Osteoblast (primary cell): ENCODE measurements at regions not wholly inside any gene's neighbourhood (a gene's known extent, or its start where the extent isn't known, plus 50 kb on each side); places are given as distances from the start of the nearest gene placed in this dataset.

ENCODE experiments used
- DNase-seq: peaks from one replicate; pipeline ENCODE4 v3.0.0; 2011; ENCODE audit warnings: low spot score, mixed read lengths; ENCODE audit not compliant: insufficient read length; ENCODE audit errors: missing footprints
- H2AFZ ChIP-seq: 2 replicates; pipeline ENCODE4 v1.6.0; 2011; ENCODE audit warnings: mild to moderate bottlenecking, low read length
- H3K27ac ChIP-seq: 2 replicates; pipeline ENCODE4 v1.5.1; 2011; ENCODE audit warnings: mild to moderate bottlenecking, low read depth, low read length, moderate library complexity
- H3K27me3 ChIP-seq: 2 replicates; pipeline ENCODE4 v1.6.0; 2012; ENCODE audit warnings: mild to moderate bottlenecking, control low read depth, inconsistent platforms, low read length, moderate library complexity; ENCODE audit not compliant: insufficient read depth
- H3K36me3 ChIP-seq: 2 replicates; pipeline ENCODE4 v1.5.1; 2011; ENCODE audit warnings: mild to moderate bottlenecking, low read length, control low read depth, moderate library complexity; ENCODE audit not compliant: insufficient read depth
- H3K4me1 ChIP-seq: 2 replicates; pipeline ENCODE4 v1.5.1; 2011; ENCODE audit warnings: mild to moderate bottlenecking, low read length, control low read depth, moderate library complexity; ENCODE audit not compliant: insufficient read depth
- H3K4me2 ChIP-seq: 2 replicates; pipeline ENCODE4 v1.6.0; 2011; ENCODE audit warnings: mild to moderate bottlenecking, low read length; ENCODE audit not compliant: insufficient read depth
- H3K4me3 ChIP-seq: fragments of 200-600 bp; sonication (generic); 3 replicates; pipeline ENCODE4 v1.5.1; 2012; ENCODE audit warnings: mild to moderate bottlenecking, low read length, inconsistent platforms; ENCODE audit not compliant: insufficient read depth
- H3K79me2 ChIP-seq: 2 replicates; pipeline ENCODE4 v1.6.0; 2012; ENCODE audit warnings: mild to moderate bottlenecking, low read length, control low read depth, inconsistent platforms; ENCODE audit not compliant: insufficient read depth
- H3K9me3 ChIP-seq: 2 replicates; pipeline ENCODE4 v1.5.1; 2011; ENCODE audit warnings: low read depth, low read length, control low read depth
- H4K20me1 ChIP-seq: 2 replicates; pipeline ENCODE4 v1.6.0; 2012; ENCODE audit warnings: mild to moderate bottlenecking, low read length, control low read depth; ENCODE audit not compliant: insufficient read depth
- CTCF ChIP-seq: IDR thresholded peaks from 2 replicates; pipeline ENCODE4 v1.5.1; 2011; ENCODE audit warnings: mild to moderate bottlenecking, low read depth, low read length, moderate library complexity; ENCODE audit errors: extremely low read depth

- Histone ChIP-seq H3K4me3 (no peak overlapping the region), H3K4me2 (no peak overlapping the region), H3K9me3 (no peaks in the 10 kb centered on the region), H3K79me2 (no peaks in the 10 kb centered on the region), H2AFZ (no peak overlapping the region), H3K4me1 (no peaks in the 10 kb centered on the region), H4K20me1 (no peaks in the 10 kb centered on the region), H3K36me3 (no peaks in the 10 kb centered on the region), H3K27ac (no peak overlapping the region), H3K27me3 (peaks cover 10% of the 10 kb centered on the region)
- no peak for TF ChIP-seq CTCF
- DNase-seq, result no peak
Measured at GRCh38 chr10:78658645-78659597, 409.8 kb upstream of the ZMIZ1 start.

DNA sequence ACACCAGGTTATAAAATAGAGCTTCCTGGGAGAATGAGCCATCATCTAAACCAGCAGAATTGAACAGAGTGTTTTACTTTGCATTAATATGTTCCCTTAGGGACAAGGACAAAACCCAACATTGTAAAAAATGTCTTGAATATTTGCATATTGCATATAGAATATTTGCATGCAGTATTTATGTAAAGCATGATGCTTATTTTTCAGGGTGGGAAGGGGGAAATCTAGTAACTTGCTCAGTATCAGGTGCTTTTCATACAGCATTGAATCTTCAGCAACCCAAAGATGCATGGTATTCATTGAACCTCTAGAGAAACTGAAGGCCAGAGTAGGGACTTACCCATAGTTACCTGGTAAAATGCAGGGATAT, 409.2 kb upstream of the ZMIZ1 start:
- H3K4me2 ChIP-seq, result no peak overlapping the region
- H4K20me1 ChIP-seq, result no peaks in the 10 kb centered on the region
- peaks cover 10% of the 10 kb centered on the region for H3K27me3 ChIP-seq
- H3K36me3 ChIP-seq, result no peaks in the 10 kb centered on the region
- H3K4me3 ChIP-seq, result no peak overlapping the region
- no peak overlapping the region for H2AFZ ChIP-seq
- TF ChIP-seq CTCF, result no peak
- no peaks in the 10 kb centered on the region for H3K79me2 ChIP-seq
- no peaks in the 10 kb centered on the region for H3K9me3 ChIP-seq
- DNase-seq, result no peak
- H3K4me1 ChIP-seq, result no peaks in the 10 kb centered on the region
- H3K27ac ChIP-seq, result no peak overlapping the region

DNA sequence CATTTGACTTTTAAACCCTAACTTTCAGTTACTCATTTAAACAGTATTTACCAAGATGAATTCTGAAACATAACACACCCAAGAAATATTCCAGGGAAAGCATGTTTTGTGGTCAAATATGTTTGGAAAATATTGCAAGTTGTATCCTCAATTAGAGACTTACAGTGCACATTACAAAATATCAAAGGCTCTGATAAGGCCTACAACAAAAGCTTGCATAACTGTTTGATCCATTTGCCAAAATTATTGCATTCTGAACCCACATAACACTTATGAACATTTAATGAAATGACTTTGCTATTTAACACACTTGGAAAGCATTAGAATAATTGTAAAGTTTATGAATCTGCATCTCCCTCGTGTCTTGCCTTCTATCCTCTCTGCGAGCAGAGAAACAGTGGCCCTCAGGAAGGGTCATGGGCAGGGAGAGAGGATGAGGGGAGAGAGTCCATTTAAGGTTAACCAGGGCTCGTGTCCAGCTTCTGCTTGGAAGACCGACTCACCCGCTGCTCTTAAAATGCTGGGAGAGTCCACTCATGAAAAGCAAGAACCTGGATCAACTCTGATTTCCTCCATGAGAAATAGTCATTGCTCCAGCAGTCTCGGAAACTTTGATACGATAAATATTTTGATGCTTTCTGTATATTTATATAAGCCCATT, 408.2 kb upstream of the ZMIZ1 start:
- Histone ChIP-seq H3K79me2 (no peaks in the 10 kb centered on the region), H3K4me3 (no peak overlapping the region), H3K27ac (no peak overlapping the region), H3K36me3 (no peaks in the 10 kb centered on the region), H2AFZ (no peak overlapping the region), H3K4me1 (no peaks in the 10 kb centered on the region), H3K4me2 (no peak overlapping the region), H4K20me1 (no peaks in the 10 kb centered on the region), H3K27me3 (peaks cover 15% of the 10 kb centered on the region), H3K9me3 (no peaks in the 10 kb centered on the region)
- no peak for DNase-seq
- no peak for TF ChIP-seq CTCF

DNA sequence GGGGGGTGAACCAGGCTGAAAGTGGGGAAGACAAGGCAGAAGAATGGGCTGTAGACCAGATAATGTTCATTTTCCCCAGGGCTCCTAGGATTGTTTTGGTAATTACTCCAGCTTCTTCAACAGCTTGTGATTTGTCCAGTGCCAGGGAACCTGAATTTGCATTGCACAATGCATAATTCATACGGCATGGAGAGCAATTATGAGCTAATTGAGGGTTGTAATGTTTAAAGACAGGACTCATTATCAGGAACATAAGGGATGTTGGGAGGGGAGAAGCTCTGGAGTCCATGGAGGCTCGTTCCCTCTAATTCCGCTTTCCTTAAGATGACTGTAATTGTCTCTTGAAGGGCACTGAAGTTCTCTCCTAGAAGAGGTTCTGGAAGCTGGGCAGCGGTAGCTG, 405.0 kb upstream of the ZMIZ1 start:
- peaks cover 22% of the 10 kb centered on the region for H3K27me3 ChIP-seq
- H3K4me1 ChIP-seq, result no peaks in the 10 kb centered on the region
- no peak for DNase-seq
- no peak overlapping the region for H2AFZ ChIP-seq
- TF ChIP-seq CTCF, result no peak
- H3K27ac ChIP-seq, result no peak overlapping the region
- H3K4me3 ChIP-seq, result no peak overlapping the region
- H3K79me2 ChIP-seq, result no peaks in the 10 kb centered on the region
- no peaks in the 10 kb centered on the region for H4K20me1 ChIP-seq
- no peaks in the 10 kb centered on the region for H3K9me3 ChIP-seq
- H3K36me3 ChIP-seq, result no peaks in the 10 kb centered on the region
- H3K4me2 ChIP-seq, result no peak overlapping the region
